HCT116 (cell line): ENCODE measurements at regions not wholly inside any gene's neighbourhood (a gene's known extent, or its start where the extent isn't known, plus 50 kb on each side); places are given as distances from the start of the nearest gene placed in this dataset.

ENCODE experiments used
- ATAC-seq: fragments of 200-7000 bp; cut with Tn5 transposase; 2 replicates; pipeline ENCODE4 v1.9.1; 2020; ENCODE audit warnings: mild to moderate bottlenecking, moderate library complexity
- BruUV-seq: library from RNA; stranded (reverse); fragments of 400-500 nt; replicated peaks from 2 replicates; lab custom pipeline; 2021; lab: Mats Ljungman, UMichigan
- CTCF ChIA-PET: fragments of 300-600 bp; sonication (Branson Sonifier 250); formaldehyde crosslinking; loops from one replicate; lab custom pipeline; 2021; ENCODE audit warnings: antibody characterized with exemption; lab: Charles Lee
- POLR2A ChIA-PET: fragments of 300-600, 350-600 bp; sonication (Branson Sonifier 250); formaldehyde crosslinking; loops from one replicate; lab custom pipeline; 2021; ENCODE audit warnings: antibody characterized with exemption; lab: Charles Lee
- RAD21 ChIA-PET, 2 experiments: fragments of 300-600 bp; sonication (Branson Sonifier 250); formaldehyde crosslinking; loops; one replicate each; lab custom pipeline; 2023; ENCODE audit warnings: low total read pairs in 2 of 2; ENCODE audit not compliant: uncharacterized antibody in 2 of 2, unreplicated experiment in 2 of 2, low non-redundant PET in 1 of 2; lab: Charles Lee
- DNase-seq: peaks from one replicate; pipeline ENCODE4 v3.0.0-alpha.2; 2010; ENCODE audit warnings: low read depth, low spot score
- H2AFZ ChIP-seq: fragments of 200-600 bp; shearing (Covaris generic), sonication (generic); 2 replicates; pipeline ENCODE4 v1.6.1; 2017; ENCODE audit warnings: low read depth, mixed run types, mixed read lengths, antibody characterized with exemption, low read length; ENCODE audit not compliant: poor library complexity, severe bottlenecking
- H3K27ac ChIP-seq: 2 replicates; pipeline ENCODE4 v1.5.1; 2012; ENCODE audit warnings: low read depth, low read length
- H3K27me3 ChIP-seq: fragments of 200-600 bp; sonication (generic); 2 replicates; pipeline ENCODE4 v1.6.1; 2016; ENCODE audit warnings: mixed run types, low read length, mixed read lengths; ENCODE audit not compliant: insufficient read depth
- H3K36me3 ChIP-seq, 2 experiments: fragments of 200-500 bp in 1 of 2; fragments of 200-600 bp in 1 of 2; sonication (Bioruptor generic) in 1 of 2; sonication (generic) in 1 of 2; 2 replicates each; pipeline versions ENCODE4 v1.5.1 to v1.6.1; 2014 to 2016; ENCODE audit warnings: low read length in 2 of 2, inconsistent platforms in 1 of 2, mixed read lengths in 1 of 2, mixed run types in 1 of 2; ENCODE audit not compliant: insufficient read depth in 2 of 2, control insufficient read depth in 1 of 2
- H3K4me1 ChIP-seq, 2 experiments: fragments of 200-600 bp in 1 of 2; sonication (generic) in 1 of 2; 2 replicates each; pipeline versions ENCODE4 v1.5.1 to v1.6.1; 2012 to 2017; ENCODE audit warnings: low read length in 2 of 2, inconsistent platforms in 1 of 2, mild to moderate bottlenecking in 1 of 2, mixed read lengths in 1 of 2, mixed run types in 1 of 2, moderate library complexity in 1 of 2; ENCODE audit not compliant: insufficient read depth in 2 of 2, control insufficient read depth in 1 of 2
- H3K4me2 ChIP-seq: fragments of 200-600 bp; sonication (generic); 2 replicates; pipeline ENCODE4 v1.6.1; 2017; ENCODE audit warnings: mixed run types, low read length, mixed read lengths
- H3K4me3 ChIP-seq, 2 experiments: fragments of 200-600 bp in 1 of 2; sonication (generic) in 1 of 2; replicated peaks in 1 of 2; 2 replicates each; pipeline ENCODE4 v1.5.1; 2011 to 2016; ENCODE audit warnings: low read length in 2 of 2, control low read depth in 1 of 2, low read depth in 1 of 2, mild to moderate bottlenecking in 1 of 2, mixed read lengths in 1 of 2, mixed run types in 1 of 2
- H3K79me2 ChIP-seq: fragments of 200-600 bp; sonication (generic); 2 replicates; pipeline ENCODE4 v1.6.1; 2017; ENCODE audit warnings: mild to moderate bottlenecking, mixed run types, low read length, moderate library complexity, mixed read lengths; ENCODE audit not compliant: insufficient read depth
- H3K9ac ChIP-seq: fragments of 200-600 bp; sonication (generic); 2 replicates; pipeline ENCODE4 v1.6.1; 2016; ENCODE audit warnings: low read length, mixed read lengths
- H3K9me2 ChIP-seq: fragments of 200-600 bp; sonication (generic), shearing (Covaris generic); 2 replicates; pipeline ENCODE4 v1.6.1; 2017; ENCODE audit warnings: mixed run types, mild to moderate bottlenecking, moderate library complexity; ENCODE audit not compliant: insufficient read depth
- H3K9me3 ChIP-seq, 2 experiments: fragments of 200-500 bp in 1 of 2; fragments of 200-600 bp in 1 of 2; sonication (Bioruptor generic) in 1 of 2; sonication (generic) in 1 of 2; 2 replicates each; pipeline ENCODE4 v1.6.1; 2014 to 2017; ENCODE audit warnings: low read length in 2 of 2, mixed read lengths in 2 of 2, inconsistent platforms in 1 of 2, low read depth in 1 of 2, mild to moderate bottlenecking in 1 of 2, mixed run types in 1 of 2, moderate library complexity in 1 of 2; ENCODE audit not compliant: control insufficient read depth in 1 of 2, insufficient read depth in 1 of 2
- H4K20me1 ChIP-seq: fragments of 200-600 bp; sonication (generic), shearing (Covaris generic); 2 replicates; pipeline ENCODE4 v1.6.1; 2017; ENCODE audit warnings: mixed run types, mild to moderate bottlenecking, moderate library complexity; ENCODE audit not compliant: insufficient read depth
- ATF3 ChIP-seq: IDR thresholded peaks from 2 replicates; pipeline ENCODE4 v1.6.1; 2012
- CBX3 ChIP-seq: IDR thresholded peaks from 2 replicates; pipeline ENCODE4 v1.6.1; 2012; ENCODE audit warnings: low read depth
- CEBPB ChIP-seq: IDR thresholded peaks from 2 replicates; pipeline ENCODE4 v1.6.1; 2012; ENCODE audit warnings: low read depth
- CTCF ChIP-seq, 3 experiments: fragments of 200-600 bp in 1 of 3; sonication (generic) in 1 of 3; IDR thresholded peaks in 2 of 3; conservative IDR thresholded peaks in 1 of 3; 2 replicates each; pipeline ENCODE4 v1.5.1; 2012 to 2017; ENCODE audit warnings: low read depth in 2 of 3, low read length in 2 of 3, antibody characterized with exemption in 1 of 3, borderline replicate concordance in 1 of 3, control low read depth in 1 of 3, mild to moderate bottlenecking in 1 of 3, mixed read lengths in 1 of 3, mixed run types in 1 of 3, moderate library complexity in 1 of 3; ENCODE audit not compliant: insufficient read depth in 1 of 3
- EGR1 ChIP-seq: IDR thresholded peaks from 2 replicates; pipeline ENCODE4 v1.6.1; 2012; ENCODE audit warnings: low read depth
- EZH2 ChIP-seq: fragments of 200-600 bp; sonication (generic); IDR thresholded peaks from 2 replicates; pipeline ENCODE4 v1.6.1; 2017; ENCODE audit warnings: antibody characterized with exemption, mixed run types
- EZH2phosphoT487 ChIP-seq: fragments of 200-600 bp; IDR thresholded peaks from 2 replicates; pipeline ENCODE4 v1.6.1; 2018; ENCODE audit warnings: antibody characterized with exemption, borderline replicate concordance
- FOSL1 ChIP-seq: IDR thresholded peaks from 2 replicates; pipeline ENCODE4 v1.6.1; 2012; ENCODE audit warnings: low read depth
- JUND ChIP-seq: IDR thresholded peaks from 2 replicates; pipeline ENCODE4 v1.6.1; 2012
- MAX ChIP-seq: IDR thresholded peaks from 2 replicates; pipeline ENCODE4 v1.6.1; 2012
- POLR2A ChIP-seq: IDR thresholded peaks from 2 replicates; pipeline ENCODE4 v1.7.0; 2011; ENCODE audit warnings: borderline replicate concordance; ENCODE audit not compliant: insufficient read depth, insufficient read length; ENCODE audit errors: extremely low read depth
- RAD21 ChIP-seq: IDR thresholded peaks from 2 replicates; pipeline ENCODE4 v1.6.1; 2012; ENCODE audit warnings: low read depth, mild to moderate bottlenecking
- REST ChIP-seq: IDR thresholded peaks from 2 replicates; pipeline ENCODE4 v1.6.1; 2012; ENCODE audit warnings: low read depth
- SIN3A ChIP-seq: IDR thresholded peaks from 2 replicates; pipeline ENCODE4 v1.6.1; 2012; ENCODE audit warnings: low read depth
- SP1 ChIP-seq: IDR thresholded peaks from 2 replicates; pipeline ENCODE4 v1.6.1; 2012; ENCODE audit warnings: low read depth
- SRF ChIP-seq: IDR thresholded peaks from 2 replicates; pipeline ENCODE4 v1.6.1; 2012; ENCODE audit warnings: low read depth
- TCF7L2 ChIP-seq: IDR thresholded peaks from 2 replicates; pipeline ENCODE4 v1.7.0; 2011; ENCODE audit warnings: borderline replicate concordance, inconsistent platforms; ENCODE audit not compliant: insufficient read depth, insufficient read length; ENCODE audit errors: extremely low read depth
- ZBTB33 ChIP-seq: IDR thresholded peaks from 2 replicates; pipeline ENCODE4 v1.6.1; 2011; ENCODE audit warnings: mild to moderate bottlenecking, low read length, moderate library complexity; ENCODE audit not compliant: insufficient replicate concordance; ENCODE audit errors: extremely low read depth
- ZFX ChIP-seq: fragments of 450-650 bp; IDR thresholded peaks from 2 replicates; pipeline ENCODE4 v1.6.1; 2017
- ZNF274 ChIP-seq: fragments of 200-500 bp; sonication (Bioruptor generic); IDR thresholded peaks from 2 replicates; pipeline ENCODE4 v1.6.1; 2014; ENCODE audit warnings: mild to moderate bottlenecking, low read depth, low read length, inconsistent platforms
- intact Hi-C: fragments of 100-400 bp; cut with micrococcal nuclease; formaldehyde crosslinking; loops from 2 replicates; pipeline ENCODE4 v1.10.0; 2022

GRCh38 chr10:90373911-90374310 lies 483.9 kb downstream of the HTR7 start:
- intact Hi-C loops: no loop called here
- H3K79me2 ChIP-seq: no peaks in the 10 kb centered on the region
- H3K9ac ChIP-seq: no peak overlapping the region
- CTCF ChIA-PET: no interaction called here
- H3K4me3 ChIP-seq: no peak overlapping the region
- TF ChIP-seq CTCF (IDR thresholded peaks at IDR 0.05 in 2 of 3, conservative IDR thresholded peaks at IDR 0.05 in 1 of 3; ENCODE audit: borderline replicate concordance in 1 of 3, insufficient read depth in 1 of 3, low read depth in 2 of 3, low read length in 2 of 3) (no peak), ZBTB33 (no peak), ZNF274 (no peak), CBX3 (no peak), RAD21 (no peak), CEBPB (no peak), FOSL1 (no peak), SIN3A (no peak), ATF3 (no peak), EZH2phosphoT487 (no peak), ZFX (no peak), POLR2A (no peak), EGR1 (no peak), MAX (no peak), EZH2 (no peak), JUND (no peak), SRF (no peak), TCF7L2 (no peak), SP1 (no peak), REST (no peak)
- DNase-seq: no peak
- H3K36me3 ChIP-seq: no peaks in the 10 kb centered on the region
- H3K4me2 ChIP-seq: no peak overlapping the region
- POLR2A ChIA-PET: no interaction called here
- no peak overlapping the region for H3K27ac ChIP-seq
- RAD21 ChIA-PET: no interaction called here
- no peak overlapping the region for H2AFZ ChIP-seq
- no peaks in the 10 kb centered on the region for H3K27me3 ChIP-seq
- BruUV-seq: no TSS peak
- H3K9me2 ChIP-seq: no peaks in the 10 kb centered on the region
- no peak for ATAC-seq
- no peaks in the 10 kb centered on the region for H3K4me1 ChIP-seq
- H4K20me1 ChIP-seq: no peaks in the 10 kb centered on the region
- no peaks in the 10 kb centered on the region for H3K9me3 ChIP-seq
